ENCODE measurements at regions not wholly inside any gene's neighbourhood (a gene's known extent, or its start where the extent isn't known, plus 50 kb on each side); places are given as distances from the start of the nearest gene placed in this dataset.

DNA sequence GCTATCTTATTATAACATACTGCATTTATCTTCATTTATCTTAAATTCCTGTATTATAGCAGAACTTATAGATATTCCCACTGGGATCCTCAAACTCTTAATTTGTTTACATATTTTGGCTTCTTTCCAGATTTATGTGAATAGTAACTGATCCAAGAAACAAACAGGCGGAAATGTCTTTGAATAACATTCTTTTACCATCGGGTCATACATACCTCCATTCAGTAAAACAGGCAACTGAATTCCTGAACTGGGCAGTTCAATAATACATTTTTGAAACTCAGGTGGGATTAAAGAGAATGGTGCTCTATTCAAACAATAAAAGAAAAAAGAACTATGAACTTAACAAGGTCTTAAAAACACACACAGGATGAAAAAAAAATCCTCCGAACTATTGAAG, 337.4 kb downstream of the CRPPA start:
- in situ Hi-C loops (cut with HindIII; ENCODE audit: low pct_unique_long_range_greater_than_20kb, low sequenced_read_pairs), result no loop called here
- Histone ChIP-seq H3K36me3 (ENCODE audit: control insufficient read depth, insufficient read depth, low read length) (no peaks in the 10 kb centered on the region), H3K27me3 (ENCODE audit: control insufficient read depth, insufficient read depth, low read length) (no peaks in the 10 kb centered on the region), H3K27ac (ENCODE audit: low read length) (no peak overlapping the region), H3K4me3 (ENCODE audit: low read depth in 2 of 2, low read length in 2 of 2) (no peak overlapping the region), H3K4me1 (ENCODE audit: control insufficient read depth, insufficient read depth, low read length) (no peaks in the 10 kb centered on the region; the same call in 1 of the 2 replicates), H3K9me3 (ENCODE audit: control insufficient read depth, insufficient read depth, low read depth, low read length) (no peaks in the 10 kb centered on the region)
- ATAC-seq (no peak), DNase-seq (ENCODE audit: low read depth, low spot score) (no peak)
- ChIA-PET POLR2A (no interaction called here), CTCF (no interaction called here)
- TF ChIP-seq POLR2AphosphoS5 (IDR thresholded peaks at IDR 0.05; ENCODE audit: low read depth, low read length), result no peak
- TF ChIP-seq, protein P1, sequence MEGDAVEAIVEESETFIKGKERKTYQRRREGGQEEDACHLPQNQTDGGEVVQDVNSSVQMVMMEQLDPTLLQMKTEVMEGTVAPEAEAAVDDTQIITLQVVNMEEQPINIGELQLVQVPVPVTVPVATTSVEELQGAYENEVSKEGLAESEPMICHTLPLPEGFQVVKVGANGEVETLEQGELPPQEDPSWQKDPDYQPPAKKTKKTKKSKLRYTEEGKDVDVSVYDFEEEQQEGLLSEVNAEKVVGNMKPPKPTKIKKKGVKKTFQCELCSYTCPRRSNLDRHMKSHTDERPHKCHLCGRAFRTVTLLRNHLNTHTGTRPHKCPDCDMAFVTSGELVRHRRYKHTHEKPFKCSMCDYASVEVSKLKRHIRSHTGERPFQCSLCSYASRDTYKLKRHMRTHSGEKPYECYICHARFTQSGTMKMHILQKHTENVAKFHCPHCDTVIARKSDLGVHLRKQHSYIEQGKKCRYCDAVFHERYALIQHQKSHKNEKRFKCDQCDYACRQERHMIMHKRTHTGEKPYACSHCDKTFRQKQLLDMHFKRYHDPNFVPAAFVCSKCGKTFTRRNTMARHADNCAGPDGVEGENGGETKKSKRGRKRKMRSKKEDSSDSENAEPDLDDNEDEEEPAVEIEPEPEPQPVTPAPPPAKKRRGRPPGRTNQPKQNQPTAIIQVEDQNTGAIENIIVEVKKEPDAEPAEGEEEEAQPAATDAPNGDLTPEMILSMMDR (IDR thresholded peaks at IDR 0.05), result no peak
- TF ChIP-seq, protein P2, sequence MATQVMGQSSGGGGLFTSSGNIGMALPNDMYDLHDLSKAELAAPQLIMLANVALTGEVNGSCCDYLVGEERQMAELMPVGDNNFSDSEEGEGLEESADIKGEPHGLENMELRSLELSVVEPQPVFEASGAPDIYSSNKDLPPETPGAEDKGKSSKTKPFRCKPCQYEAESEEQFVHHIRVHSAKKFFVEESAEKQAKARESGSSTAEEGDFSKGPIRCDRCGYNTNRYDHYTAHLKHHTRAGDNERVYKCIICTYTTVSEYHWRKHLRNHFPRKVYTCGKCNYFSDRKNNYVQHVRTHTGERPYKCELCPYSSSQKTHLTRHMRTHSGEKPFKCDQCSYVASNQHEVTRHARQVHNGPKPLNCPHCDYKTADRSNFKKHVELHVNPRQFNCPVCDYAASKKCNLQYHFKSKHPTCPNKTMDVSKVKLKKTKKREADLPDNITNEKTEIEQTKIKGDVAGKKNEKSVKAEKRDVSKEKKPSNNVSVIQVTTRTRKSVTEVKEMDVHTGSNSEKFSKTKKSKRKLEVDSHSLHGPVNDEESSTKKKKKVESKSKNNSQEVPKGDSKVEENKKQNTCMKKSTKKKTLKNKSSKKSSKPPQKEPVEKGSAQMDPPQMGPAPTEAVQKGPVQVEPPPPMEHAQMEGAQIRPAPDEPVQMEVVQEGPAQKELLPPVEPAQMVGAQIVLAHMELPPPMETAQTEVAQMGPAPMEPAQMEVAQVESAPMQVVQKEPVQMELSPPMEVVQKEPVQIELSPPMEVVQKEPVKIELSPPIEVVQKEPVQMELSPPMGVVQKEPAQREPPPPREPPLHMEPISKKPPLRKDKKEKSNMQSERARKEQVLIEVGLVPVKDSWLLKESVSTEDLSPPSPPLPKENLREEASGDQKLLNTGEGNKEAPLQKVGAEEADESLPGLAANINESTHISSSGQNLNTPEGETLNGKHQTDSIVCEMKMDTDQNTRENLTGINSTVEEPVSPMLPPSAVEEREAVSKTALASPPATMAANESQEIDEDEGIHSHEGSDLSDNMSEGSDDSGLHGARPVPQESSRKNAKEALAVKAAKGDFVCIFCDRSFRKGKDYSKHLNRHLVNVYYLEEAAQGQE (IDR thresholded peaks at IDR 0.05; ENCODE audit: insufficient read depth in 1 of 2, low read depth in 2 of 2, low read length in 1 of 2), result no peak
- no peak for TF ChIP-seq TCF7L2 (IDR thresholded peaks at IDR 0.05; ENCODE audit: low read depth, low read length)
- TF ChIP-seq SIN3A (IDR thresholded peaks at IDR 0.05; ENCODE audit: borderline replicate concordance, insufficient read depth, low read depth, low read length), result no peak
- intact Hi-C loops (cut with micrococcal nuclease; ENCODE audit: unreplicated experiment), result no loop called here
- BruUV-seq (replicated peaks), result no TSS peak

DNA sequence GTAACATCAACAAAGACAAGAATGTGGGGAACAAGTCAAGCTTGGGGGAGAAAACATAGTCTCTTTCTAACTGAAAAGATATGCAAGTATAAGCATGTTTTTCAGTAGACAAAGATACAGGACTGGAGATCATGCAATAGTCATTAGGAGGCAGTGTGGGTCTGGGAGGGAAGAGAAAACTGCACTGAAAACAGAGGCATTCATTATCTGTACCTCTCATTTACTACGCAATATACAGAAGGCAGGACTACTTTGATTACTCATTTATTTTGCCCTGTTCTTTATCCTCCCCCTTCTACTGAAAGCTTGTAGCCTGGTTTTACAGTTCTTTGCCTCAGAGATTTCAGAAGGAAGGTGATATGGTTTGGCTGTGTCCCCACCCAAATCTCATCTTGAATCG, 341.2 kb downstream of the CRPPA start:
- Histone ChIP-seq H3K4me3 (ENCODE audit: low read depth in 2 of 2, low read length in 2 of 2) (no peak overlapping the region), H3K9me3 (ENCODE audit: control insufficient read depth, insufficient read depth, low read depth, low read length) (no peaks in the 10 kb centered on the region), H3K36me3 (ENCODE audit: control insufficient read depth, insufficient read depth, low read length) (no peaks in the 10 kb centered on the region), H3K4me1 (ENCODE audit: control insufficient read depth, insufficient read depth, low read length) (no peaks in the 10 kb centered on the region; the same call in 1 of the 2 replicates), H3K27me3 (ENCODE audit: control insufficient read depth, insufficient read depth, low read length) (no peaks in the 10 kb centered on the region), H3K27ac (ENCODE audit: low read length) (no peak overlapping the region)
- intact Hi-C loops (cut with micrococcal nuclease; ENCODE audit: unreplicated experiment) (no loop called here), in situ Hi-C loops (cut with HindIII; ENCODE audit: low pct_unique_long_range_greater_than_20kb, low sequenced_read_pairs) (no loop called here)
- ATAC-seq (no peak), DNase-seq (ENCODE audit: low read depth, low spot score) (no peak)
- BruUV-seq (replicated peaks), result no TSS peak
- TF ChIP-seq, protein P1 (IDR thresholded peaks at IDR 0.05), result no peak
- TF ChIP-seq POLR2AphosphoS5 (IDR thresholded peaks at IDR 0.05; ENCODE audit: low read depth, low read length) (no peak), TCF7L2 (IDR thresholded peaks at IDR 0.05; ENCODE audit: low read depth, low read length) (no peak)
- TF ChIP-seq, protein P2 (IDR thresholded peaks at IDR 0.05; ENCODE audit: insufficient read depth in 1 of 2, low read depth in 2 of 2, low read length in 1 of 2), result no peak
- POLR2A ChIA-PET, result no interaction called here
- CTCF ChIA-PET, result no interaction called here

Data from Panc1 (cell line).